ENCODE measurements at regions not wholly inside any gene's neighbourhood (a gene's known extent, or its start where the extent isn't known, plus 50 kb on each side); places are given as distances from the start of the nearest gene placed in this dataset.
"Not testable (repeated sequence)": the region's sequence is repeated elsewhere in the genome, so short reads cannot be mapped to it uniquely, and the experiment has no call there.

DNA sequence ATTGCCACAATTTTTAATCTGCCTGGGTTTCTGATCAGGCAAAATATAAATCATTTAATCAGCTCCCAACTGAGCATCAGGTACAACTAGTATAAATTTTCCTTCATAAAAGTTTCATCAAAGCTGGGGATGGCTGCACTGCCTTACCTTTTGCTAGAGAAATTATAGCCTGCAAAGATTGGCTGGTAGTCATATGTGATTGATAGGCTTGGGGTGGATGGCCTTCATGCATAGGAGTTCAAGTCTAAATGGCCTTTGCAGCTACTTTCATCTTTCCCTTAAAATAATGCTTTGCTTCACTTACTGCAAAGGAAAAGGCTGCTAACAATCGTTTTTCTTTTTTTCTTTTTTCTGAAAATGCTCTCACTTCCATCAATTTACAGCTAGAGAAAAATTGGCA lies 739.7 kb downstream of the CENPC start:
- no peak for DNase-seq

DNA sequence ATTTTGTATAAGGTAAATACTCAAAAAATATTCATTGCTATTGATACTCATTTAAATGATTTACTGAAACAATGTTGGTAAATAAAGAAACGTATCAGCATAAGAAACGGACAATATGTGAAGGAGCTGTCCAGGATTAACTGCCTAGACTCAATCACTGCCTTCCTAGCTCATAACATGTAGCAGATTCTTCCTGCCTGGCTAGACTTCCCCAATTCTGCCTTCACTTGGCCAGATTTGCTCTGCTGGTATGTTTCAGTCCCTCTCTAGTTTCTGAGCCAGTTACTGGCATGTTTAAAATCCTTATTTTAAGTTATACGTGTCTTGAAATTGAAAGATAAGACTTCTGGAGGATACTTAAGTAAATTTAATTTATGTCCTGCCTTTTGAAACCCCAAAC lies 740.3 kb downstream of the CENPC start:
- no peak for DNase-seq

DNA sequence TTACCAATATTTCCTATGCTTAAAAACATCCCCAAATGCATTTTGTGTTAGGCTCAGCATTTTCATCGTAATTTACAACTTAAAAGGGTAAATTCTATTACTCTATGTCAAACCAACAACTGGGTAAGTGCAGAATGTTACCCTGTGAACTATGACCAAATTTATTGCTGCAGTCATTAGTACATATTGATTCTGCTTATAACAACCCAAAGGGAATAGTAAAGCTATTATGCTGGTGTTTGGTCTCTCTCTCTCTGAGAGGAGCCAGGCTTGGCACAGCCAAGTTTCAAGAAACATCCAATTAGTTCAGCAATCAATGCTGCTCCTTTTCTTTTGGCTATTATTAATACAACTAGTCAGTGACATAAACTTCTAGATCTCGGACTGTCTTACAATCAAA lies 747.7 kb downstream of the CENPC start:
- no peak for DNase-seq

DNA sequence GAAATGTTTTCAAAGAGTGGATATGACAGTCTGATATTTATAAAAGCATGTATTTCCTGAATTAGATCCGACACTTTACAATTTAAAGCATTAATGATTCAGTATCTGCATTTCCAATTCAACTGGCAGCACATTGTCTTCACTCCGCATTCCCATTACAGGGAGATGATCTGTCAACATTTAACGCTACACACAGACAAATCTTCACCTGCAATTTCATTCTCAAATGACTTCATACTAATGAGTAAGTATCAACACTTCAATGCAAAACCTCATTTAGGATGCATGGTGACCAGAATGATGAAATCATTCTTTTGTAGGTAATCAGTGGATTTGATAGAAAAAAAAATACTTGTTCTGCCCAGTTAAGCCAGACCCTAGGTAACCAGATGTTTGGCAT lies 749.6 kb downstream of the CENPC start:
- DNase-seq = no peak

DNA sequence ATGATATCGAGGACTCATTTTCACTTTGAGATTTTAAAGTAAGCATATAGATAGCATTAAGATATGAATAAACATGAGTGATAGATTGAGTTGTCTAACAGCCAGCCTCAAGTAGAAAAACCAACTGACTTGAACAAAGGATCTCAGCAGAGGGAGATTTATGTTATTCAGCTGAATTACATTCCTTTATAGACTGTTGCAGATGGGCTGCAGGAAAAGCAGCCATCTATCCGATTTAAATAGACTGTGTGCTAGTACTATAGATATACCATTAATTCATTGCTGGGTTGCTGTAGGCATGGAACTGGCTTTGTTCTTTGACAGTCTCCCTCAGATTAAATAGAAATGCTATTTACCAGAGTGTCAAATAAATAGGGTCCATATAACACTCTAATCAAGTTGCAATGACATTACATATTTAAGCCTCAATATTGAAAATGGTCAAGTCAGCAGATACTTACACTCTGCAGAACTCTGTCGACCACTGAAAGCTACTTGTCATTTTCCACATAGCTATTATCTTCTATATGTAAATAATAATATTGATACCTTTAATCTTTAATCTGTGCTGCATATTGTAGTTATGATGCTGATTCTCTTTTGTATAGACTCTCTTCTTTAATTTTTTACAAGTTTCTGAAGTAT lies 750.8 kb downstream of the CENPC start:
- no peak for DNase-seq

DNA sequence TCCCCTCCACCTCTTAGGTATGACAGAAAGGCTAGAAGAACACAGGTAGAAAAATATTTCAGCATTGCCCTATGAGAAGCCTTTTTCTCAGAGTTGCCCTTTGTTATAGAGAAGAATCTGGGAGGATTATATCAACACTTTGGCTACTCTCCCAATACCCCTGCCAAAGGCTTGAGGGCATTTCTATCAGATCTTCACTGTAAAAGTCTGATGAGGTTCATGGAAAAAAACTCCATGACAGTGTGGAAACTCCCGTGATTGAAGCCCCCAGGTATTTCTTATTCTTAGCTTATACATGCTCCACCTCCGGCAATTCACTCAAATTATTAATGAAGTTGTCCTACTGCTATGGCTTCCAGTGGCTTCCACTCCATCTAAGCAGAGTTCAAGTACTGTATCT lies 753.6 kb downstream of the CENPC start:
- no peak for DNase-seq

DNA sequence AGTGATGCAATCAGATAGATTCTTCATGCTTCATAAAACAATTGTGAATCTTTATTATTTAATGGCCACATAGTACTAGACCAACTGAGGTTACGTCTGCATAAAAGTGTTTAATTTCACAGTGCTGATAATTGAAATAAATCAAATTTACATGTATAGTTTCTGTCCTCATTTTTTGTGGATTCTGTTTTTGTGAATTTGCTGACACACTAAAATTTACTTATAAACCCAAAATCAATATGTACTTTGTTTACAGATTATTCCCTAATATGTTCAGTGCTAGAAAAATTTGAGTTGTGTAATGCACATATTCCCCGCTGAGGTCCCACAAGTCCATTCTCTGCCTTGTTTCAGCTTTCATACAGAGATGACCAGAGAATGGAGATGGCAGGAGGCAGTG lies 759.8 kb downstream of the CENPC start:
- no peak for DNase-seq

DNA sequence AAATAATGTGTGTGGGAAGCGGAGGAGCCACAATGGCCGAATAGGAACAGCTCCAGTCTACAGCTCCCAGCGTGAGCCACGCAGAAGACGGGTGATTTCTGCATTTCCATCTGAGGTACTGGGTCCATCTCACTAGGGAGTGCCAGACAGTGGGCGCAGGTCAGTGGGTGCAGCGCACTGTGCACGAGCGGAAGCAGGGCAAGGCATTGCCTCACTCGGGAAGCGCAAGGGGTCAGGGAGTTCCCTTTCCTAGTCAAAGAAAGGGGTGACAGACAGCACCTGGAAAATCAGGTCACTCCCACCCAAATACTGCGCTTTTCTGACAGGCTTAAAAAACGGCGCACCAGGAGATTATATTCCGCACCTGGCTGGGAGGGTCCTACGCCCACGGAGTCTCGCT lies 762.6 kb downstream of the CENPC start:
- DNase-seq = not testable (repeated sequence)

DNA sequence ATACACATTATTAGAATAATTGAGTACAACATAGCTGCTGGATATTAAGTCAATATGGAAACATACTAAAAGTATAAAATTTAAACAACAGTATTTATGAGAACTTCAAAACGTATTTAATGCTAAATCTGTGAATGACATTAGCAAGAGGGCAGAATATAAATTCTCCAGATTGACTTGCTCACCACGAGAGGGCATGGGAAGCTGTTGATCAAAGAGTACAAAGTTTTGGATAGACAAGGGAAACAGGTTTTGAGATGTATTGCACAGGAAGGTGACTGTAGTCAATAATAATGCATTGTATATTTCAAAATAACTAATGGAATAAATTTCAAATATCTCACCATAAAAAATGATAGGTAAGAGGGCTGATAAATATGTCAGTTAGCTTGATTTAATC lies 768.2 kb downstream of the CENPC start:
- DNase-seq = no peak

DNA sequence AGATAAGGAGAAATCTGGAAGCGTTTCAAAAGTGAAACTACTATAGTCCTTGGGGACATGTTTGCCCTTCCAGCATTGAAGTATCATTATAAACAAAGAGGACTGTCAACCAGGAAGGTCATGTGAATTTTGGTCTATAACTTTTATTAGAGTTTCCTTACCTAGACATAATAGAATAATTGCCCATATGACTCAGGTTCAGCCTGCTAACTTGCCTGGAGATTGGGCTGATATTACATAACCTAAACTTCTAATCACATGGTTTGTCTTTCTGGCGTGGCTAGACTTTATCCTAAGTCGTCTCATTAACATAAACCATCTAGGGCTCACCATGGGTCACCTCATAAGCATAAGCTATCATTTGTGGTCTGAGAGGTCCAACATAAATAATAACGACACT lies 775.9 kb downstream of the CENPC start:
- no peak for DNase-seq

DNA sequence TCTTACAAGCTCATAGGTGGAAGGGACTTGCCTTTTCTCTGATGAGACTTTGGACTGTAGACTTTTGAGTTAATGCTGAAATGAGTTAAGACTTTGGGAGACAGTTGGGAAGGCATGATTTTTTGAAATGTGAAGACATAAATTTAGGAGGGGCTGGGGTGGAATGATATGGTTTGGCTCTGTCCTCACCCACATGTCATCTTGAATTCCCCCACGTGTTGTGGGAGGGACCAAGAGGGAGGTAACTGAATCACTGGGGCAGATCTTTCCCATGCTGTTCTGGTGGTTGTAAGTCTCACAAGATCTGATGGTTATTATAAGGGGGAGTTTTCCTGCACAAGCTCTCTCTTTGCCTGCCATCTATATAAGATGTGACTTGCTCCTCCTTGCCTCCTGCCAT lies 777.9 kb downstream of the CENPC start:
- no peak for DNase-seq

DNA sequence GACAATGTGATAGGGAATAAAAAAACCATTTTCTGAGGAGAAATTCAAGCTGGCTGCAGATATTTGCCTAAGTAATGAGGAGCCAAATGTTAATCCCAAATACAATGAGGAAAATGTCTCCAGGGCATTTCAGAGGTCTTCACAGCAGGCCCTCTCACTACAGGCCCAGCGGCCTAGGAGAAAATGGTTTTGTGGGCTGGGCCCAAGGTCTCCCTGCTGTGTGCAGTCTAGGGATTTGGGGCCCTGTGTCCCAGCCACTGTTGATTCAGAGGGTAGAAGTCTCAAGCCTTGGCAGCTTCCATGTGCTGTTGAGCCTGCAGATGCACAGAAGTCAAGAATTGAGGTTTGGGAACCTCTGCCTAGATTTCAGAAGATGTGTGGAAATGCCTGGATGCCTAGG lies 778.7 kb downstream of the CENPC start:
- no peak for DNase-seq

DNA sequence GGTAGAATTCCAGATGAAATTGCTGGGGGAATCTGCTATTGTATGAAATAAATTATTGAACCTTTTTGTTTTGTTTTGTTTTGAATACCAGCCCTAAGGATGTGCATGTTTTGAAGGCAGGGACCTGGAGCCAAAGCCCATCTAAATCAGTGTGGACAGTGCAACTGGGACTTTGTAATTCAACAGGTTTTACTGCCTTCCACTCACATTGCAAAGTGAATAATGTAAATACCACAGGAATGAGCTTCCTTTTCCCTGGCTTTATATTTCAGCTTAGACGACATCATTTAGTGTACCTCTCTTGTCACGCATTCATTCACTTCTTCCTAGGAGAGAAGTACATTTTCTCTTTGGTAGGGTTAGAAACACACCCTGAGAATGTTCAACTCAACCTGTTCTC lies 795.0 kb downstream of the CENPC start:
- no peak for DNase-seq

DNA sequence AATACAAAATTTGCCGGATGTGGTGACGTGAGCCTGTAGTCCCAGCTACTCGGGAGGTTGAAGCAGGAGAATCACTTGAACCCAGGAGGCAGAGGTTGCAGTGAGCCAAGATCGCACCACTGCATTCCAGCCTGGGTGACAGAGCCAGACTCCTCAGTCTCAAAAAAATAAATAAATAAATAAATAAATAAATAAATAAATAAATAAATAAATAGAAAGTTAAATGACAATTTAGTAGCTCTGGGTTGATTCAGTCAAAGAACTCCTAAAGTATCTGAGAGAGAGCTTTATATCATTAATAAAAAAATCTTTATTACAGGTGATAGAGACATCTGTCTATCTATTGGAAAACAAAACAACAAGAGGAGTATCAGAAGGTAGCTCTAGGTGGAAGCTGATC lies 798.4 kb downstream of the CENPC start:
- not testable (repeated sequence) for DNase-seq

DNA sequence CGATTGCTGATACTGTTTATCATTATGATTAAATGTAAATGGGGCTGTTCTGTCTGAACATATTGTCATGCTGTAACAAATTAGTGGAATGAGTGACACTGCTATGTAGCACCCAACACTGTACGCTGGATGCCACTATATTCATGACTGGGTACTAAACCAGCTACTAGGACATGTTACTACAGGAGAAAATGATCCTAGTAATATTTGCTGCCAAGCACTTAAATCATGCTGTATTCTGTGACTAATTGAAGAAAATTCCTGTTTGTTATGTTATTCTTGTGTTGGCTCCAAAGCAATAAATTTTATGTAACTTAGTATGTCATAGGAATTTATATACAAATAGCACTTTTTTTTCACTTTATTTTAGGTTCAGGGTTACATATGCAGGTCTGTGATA lies 804.2 kb downstream of the CENPC start:
- no peak for DNase-seq

DNA sequence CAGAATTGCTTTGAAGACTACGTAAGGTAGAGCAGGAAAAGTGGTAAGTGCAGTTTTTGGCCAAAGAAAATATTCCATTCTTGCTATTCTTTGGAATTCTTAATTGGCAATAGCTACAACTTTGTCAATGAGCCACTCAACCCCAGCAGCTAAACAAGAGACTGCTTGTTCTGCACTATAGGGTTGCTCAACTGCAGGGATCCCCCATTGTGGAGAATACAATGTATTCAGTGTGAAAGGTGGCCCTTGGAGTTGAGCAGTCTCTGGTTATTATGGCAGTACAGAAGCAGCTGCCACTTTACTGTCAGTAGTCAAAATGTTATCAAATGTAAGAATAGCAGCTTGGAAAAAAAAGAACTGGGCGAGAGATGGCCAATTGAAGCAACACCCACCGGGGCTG lies 808.7 kb downstream of the CENPC start:
- peak in 1 of 6 experiments; percentile 7 for DNase-seq

DNA sequence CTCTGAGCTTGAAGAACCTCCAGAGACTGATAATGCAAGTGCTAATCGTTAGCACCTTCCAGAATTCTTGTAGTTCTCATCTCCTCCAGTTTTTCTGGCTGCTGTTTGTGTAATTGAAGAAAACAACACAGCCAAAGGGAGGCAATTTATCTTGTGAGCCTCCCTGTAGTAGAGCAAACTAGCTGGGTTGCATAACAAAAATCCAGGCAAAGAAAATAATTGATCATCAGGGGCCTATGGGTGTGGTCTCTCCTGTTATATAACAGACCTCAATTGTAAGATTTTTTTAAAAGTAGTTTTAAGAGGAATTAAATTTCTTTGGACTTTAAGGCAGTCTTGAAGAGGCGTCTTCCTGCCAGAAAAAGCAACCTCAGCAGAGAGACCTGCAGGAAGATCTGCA lies 817.0 kb downstream of the CENPC start:
- DNase-seq = no peak

DNA sequence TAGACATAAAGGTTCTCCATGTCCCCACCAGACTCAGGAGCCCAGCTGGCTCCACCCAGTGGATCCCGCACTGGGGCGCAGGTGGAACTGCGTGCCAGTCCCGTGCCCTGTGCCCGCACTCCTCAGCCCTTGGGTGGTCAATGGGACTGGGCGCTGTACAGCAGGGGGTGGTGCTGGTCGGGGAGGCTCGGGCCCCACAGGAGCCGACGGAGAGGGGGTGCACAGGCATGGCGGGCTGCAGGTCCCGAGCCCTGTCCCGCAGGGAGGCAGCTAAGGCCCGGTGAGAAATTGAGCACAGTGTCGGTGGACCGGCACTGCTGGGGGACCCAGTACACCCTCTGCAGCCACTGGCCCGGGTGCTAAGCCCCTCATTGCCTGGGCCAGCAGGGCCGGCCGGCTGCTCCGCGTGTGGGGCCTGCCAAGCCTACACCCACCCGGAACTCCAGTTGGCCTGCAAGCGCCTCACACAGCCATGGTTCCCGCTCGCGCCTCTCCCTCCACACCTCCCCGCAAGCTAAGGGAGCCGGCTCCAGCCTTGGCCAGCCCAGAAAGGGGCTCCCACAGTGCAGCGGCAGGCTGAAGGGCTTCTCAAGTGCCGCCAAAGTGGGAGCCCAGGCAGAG lies 832.9 kb downstream of the CENPC start:
- not testable (repeated sequence) for DNase-seq

DNA sequence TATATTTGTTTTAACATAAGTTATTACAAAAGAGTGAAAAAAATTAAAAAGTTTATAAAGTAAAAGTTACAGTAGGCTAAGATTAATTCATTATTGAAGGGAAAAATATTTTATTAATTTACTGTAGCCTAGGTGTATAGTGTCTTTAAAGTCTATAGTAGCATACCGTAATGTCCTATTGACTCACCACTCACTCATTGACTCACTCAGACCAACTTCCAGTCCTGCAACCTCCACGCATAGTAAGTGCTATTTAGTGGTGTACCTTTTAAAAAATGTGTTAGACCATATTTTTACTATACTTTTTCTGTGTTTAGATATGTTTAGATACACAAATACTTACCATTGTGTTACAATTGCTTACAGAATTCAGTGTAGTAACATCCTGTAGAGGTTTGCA lies 841.1 kb downstream of the CENPC start:
- no peak for DNase-seq

DNA sequence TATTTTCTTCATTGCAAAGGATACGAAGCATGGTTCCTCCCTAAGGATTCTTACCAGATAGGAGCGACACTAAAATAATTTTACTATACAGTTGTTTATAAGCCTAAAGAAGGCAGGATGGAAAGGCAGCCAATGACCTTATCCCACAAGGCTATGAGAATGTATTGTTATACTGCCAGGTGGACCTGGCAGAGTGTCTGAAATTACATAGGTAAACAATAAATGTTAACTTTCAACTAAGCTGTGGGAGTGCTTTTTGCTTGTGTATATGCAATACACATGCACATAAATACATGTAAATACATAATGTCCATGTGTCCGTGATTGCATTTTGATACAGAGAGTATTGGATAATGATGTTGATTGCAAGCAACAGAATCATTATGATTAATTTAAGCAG lies 850.6 kb downstream of the CENPC start:
- no peak for DNase-seq

DNA sequence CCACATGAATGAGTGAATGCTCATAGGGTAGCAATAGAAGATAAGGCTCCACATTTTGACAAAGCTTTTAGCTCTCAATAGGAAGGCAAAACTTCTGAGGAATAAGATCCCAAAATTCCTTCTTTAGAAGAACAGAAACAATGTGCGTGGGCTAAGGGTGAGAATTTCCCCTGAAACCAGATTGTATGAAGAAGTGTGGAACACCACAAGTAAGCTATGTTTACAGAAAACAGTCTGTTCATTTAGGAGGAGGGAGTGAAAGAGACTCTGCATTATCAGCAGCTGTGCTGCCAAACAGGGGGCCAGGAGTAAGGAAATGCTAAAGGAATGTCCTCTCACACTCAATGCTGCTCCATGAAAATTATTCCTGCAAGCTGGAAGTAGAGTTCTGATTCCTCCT lies 851.6 kb downstream of the CENPC start:
- no peak for DNase-seq

DNA sequence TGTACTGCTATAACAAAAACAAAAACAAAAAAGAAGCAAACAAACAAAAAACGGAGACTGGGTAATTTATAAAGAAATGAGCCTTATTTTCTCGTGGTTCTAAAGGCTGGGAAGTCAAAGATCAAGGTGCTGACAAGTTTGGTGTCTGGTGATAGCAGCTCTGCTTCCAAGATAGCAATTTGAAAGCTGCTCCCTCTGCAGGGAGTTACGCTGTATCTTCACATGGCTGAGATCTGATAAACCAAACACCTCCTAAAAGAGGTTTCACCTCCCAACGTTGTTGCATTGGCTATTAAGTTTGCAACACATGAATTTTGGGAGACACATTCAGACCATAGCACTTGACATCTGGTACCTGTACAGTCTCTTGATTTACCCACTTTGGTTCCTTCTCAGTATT lies 854.2 kb downstream of the CENPC start:
- no peak for DNase-seq

DNA sequence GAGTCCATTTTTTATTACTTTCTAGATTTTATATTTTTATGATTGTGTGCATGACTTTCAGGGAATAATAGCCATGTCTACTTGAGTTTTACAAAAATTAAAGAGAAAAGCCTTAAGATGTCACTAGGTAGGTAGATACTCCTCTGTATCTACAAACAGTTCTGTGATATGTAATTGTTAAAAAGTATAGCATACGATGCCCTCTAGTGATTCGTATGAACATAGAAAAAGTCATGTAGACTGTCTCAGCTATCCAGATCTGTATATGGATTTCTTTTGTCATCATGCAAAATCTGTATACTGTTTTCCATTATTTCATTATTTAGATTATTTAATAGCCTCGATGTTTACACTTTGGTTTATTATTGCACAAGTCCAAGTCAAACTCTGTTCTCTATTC lies 856.6 kb downstream of the CENPC start:
- no peak for DNase-seq

DNA sequence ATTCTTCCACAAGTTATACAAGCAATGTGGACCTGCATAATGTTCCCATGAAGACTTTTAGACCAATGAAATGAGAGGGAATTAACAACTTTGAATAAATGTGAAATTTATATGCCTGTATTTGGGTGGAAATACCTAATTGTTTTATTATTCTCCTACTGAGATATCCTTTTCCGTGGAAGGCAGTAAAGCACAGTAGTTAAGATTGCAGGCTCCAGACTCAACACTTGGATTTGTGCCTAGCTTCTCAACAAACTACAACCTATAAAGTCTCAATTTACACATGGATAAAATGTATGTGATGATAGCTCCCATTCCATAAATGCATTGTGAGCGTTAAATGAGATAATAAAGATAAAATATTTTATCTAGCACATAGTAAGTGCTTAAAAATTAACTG lies 857.8 kb downstream of the CENPC start:
- DNase-seq = no peak

DNA sequence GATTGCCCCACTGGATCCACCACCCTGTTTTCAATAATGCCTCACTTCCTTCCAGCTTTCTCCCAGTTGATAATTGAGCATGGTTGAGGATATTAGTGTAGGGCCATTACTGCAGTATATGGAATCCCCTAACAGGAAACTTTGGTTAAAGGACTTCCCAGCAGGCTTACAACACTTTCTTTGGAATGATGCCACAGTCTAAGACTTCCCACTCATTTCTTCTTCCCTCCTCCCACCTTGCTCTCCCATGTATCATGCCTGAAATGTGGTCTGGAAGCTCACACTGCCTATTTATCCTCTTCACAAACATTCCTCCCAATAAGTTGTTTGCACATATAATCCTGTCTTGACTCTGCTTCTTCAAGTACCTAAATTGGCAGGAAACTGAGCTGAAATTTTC lies 863.3 kb downstream of the CENPC start:
- DNase-seq = no peak
